GM21367 (cell line): ENCODE measurements at regions not wholly inside any gene's neighbourhood (a gene's known extent, or its start where the extent isn't known, plus 50 kb on each side); places are given as distances from the start of the nearest gene placed in this dataset.

Experiments used
- ATAC-seq: cut with Tn5 transposase; IDR thresholded peaks from one replicate; pipeline ENCODE4 v1.9.1; 2021; ENCODE audit not compliant: unreplicated experiment

DNA sequence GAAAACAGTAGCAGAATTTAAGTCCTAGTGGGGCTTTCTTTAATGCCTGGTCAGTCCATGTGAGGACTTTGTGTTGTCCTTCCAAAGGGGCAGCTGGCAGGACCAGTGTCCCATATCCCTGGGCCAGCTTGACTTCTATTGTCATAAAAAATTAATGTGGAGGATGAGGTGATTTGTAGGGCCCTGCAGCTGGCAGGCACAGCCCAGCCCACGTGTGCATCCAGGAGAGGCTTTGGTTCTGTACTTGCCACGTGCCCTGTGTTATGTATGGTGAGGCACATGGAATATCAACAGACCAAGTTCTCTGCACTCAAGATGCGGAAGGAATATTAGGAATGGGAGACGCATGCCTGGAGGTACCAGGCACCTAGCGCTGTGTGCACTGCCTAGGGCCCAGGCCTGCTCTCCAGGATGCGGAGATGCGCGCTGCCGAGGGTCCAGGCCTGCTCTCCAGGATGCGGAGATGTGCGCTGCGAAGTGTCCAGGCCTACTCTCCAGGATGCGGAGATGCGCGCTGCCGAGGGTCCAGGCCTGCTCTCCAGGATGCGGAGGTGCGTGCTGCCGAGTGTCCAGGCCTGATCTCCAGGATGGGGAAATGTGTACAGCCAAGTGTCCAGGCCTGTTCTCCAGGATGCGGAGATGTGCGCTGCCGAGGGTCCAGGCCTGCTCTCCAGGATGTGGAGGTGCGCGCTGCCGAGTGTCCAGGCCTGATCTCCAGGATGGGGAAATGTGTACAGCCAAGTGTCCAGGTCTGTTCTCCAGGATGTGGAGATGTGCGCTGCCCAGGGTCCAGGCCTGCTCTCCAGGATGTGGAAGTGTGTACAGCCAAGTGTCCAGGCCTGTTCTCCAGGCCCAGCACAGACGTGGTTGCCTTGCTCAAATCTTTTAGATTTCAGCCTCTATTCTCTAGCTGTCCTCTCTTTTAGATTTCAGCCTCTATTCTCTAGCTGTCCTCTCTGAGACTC, 183.3 kb upstream of the ROPN1 start:
- ATAC-seq = no peak

DNA sequence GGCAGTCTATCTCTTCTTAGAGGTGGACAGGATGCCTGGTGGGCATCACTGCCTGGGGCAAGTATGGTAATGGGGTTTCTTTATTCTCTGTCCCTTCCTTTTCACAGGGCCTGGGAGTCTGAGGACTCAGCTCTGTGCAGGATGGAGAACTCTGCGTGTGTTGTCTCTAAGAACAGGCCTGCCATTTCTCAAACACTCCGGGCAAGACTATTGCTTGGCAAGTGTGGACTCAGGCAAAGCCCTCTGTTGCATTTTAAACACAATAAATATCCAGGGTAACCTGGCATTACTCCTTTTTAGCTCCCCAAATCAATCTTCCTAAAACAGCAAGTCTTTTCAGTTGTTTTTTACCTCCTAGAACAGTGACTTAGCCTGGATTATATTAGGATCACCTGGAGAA, 185.1 kb upstream of the ROPN1 start:
- ATAC-seq = no peak

DNA sequence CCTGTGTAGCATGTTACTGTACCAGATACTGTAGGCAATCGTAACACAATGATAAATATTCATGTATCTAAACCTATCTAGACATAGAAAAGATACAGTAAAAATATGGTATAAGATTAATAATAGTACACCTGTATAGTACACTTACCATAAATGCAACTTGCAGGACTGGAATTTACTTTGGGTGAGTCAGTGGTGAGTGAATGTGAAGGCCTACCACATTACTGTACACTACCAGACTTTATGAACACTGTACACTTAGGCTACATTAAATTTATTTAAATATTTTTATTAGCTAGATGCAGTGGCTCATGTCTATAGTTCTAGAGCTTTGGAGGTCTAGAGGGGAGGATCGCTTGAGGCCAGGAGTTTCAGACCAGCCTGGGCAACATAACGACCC, 186.6 kb upstream of the ROPN1 start:
- no peak for ATAC-seq

DNA sequence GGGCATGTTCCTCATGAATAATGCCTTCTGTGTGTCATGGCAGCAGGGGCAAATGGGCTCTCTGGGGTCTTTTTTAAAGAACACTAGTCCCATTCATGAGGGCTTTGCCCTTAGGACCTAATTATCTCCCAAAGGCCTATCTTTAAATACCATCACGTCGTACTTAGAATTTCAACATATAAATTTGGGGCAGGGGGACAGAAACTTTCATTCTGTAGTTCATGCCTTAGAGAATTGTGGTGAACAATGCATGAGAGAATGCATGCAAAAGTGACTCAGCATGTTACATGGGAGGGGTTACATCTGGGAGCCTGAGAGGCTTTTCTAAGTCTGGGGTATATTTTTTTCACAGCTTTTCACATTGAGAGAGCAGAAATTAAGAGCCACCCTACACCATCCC, 208.5 kb upstream of the ROPN1 start:
- no peak for ATAC-seq

DNA sequence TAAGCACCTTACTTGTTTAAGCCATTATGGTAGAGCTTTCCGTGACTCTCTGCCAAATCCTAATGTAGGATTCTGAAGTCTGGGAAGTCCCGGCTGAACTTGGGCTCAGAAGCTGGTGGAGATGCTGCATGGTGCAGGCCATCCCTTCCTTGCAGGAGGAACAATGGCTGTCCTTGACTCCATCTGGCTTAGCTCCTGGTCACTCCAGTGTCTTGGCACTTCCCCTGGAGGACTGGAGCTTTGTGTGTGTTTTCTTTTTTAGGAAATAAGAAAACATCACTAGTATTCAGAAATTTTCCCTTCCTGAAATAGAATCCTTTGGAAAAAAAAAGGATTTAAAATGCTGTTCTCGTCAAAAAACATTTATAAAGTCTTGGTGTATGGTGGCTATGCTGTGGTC, 209.3 kb upstream of the ROPN1 start:
- no peak for ATAC-seq

DNA sequence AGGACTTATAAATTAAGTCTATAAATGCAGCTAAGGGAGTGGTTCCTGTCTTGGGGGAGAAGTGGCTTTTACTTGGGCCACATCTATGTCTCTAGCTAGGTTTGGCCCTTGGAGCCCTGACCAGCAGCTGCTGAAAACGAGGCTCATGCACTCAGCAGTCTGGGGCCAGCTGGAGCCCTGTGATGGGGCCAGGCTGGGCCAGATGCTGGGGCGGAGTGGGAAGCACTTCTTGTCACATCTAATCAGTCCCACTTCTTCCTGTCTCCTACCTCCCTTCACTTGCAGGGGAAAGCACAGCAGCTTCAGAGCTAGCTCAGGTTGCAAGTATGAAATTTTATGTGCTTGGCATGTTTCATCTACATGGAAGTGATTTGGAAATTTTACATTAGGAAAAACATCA, 209.9 kb upstream of the ROPN1 start:
- no peak for ATAC-seq

DNA sequence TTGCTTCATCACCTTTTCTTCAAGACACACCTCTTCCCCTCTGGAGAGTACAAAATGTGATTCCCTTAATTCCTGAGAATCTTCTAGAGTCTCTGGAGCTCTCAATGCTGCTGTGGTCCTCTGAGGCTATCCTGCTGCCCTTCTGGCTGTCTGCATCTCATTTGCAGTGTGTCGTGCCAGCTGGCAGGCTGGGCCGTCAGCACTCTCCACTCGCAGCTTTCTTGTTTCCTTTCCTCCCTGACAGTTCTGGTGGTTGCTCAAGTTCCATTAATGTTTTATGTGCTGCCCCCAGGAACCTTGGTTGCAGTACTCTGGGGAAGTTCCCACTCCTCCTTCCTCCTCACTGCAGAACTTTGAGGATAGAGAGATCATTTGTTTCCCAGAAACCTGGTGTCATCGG, 210.8 kb upstream of the ROPN1 start:
- no peak for ATAC-seq

DNA sequence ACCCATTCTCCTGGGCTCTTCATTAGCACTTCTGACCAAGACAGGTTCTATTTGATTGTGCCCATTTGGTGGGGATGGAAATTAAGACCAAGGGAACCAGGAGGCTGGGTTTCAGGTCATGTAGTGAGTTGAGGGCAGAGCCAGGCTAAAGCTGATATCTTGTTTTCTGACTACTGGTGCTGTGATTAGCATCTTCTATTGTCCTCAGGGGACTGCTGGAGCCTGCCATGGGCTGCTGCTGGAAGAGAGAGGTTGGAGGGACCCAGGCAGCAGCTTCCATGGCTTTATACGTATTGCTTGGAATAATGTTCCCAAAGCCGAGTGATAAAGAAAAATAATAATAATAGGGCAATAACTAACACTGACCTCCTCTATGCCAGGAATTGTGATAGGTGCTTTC, 211.4 kb upstream of the ROPN1 start:
- no peak for ATAC-seq

DNA sequence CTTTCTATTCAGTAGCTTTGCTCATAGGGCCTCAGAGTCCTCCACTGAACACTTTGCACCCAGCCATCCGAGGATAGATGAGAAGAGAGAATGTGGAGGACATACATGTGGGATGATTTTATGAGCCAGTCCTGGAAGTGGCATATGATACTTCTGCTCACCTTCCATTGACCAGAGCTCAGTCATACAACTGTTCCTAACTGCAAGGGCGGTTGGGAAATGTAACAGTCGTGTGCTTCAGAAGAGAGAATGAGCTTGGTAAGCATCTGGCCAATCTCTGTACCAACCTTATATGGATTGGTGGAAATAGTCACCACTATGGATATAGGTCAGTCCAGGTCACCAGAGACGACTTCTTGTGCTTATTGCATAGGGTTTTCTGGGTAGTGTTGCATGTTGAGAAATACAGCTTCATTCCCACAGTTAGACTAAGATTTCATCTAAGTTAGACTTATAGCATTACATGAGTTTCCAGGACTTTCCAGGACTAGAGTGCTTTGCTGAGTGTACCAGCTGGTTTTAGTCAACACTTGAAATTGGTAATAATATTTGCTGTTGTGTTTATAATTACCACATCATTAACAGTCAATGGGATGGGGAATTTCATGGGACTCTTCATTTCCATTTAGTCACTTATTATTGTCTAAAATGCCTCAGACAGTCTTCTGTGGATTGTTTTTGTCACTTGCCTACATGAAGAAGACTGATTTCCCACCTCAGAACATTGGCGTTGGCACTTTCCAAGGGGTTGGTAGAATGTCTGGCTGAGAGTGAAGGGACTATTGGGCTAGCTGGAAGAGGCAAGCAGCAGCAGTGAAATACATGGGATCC, 214.5 kb upstream of the ROPN1 start:
- no peak for ATAC-seq

DNA sequence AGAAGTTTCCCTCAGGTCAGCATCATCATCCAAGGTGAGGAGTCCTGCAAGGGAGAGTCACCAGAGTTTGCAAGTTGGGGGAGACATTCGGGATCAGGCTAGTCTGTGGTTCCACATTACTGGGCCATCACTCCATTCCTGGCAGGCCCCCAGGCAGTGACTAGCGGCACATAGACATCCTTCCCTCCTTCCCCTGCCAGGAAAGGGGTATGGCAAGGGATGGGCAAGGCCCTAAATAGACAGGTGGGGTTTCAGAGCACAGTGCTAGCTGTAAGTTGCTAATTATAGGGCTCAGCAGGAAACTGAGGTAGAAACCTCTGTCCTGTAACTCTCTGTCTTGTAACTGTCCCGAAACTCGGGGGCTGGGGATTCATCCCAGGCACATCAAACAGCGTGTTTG, 215.2 kb upstream of the ROPN1 start:
- no peak for ATAC-seq

DNA sequence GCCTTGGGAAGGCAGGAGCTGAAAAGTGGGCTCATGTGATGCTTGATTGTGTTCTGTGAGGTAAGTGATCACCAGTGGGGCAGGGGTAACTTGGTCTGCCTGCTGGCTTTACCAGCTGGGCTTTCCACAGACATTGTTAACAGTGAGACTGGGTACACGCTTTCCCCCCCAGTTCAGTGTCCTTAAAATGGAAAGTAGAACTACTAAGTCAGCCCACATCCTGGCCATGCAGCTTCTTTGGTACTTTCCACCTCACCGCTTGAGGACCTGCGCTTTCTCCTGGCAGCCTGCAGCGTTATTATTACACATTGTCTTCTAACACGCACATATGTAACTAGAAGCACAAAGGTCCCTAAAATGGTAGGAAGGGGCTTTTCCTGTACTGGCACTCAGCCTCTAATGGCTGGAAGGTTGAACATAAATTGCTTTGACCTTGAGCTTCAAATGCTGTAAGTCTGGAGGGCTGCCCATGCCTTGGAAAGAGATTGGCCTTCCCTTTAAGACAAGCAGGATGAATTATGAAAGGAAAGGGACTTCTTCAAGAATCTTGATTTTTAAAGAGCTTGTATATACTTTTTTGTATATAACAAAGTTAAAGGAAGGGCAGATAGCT, 216.1 kb upstream of the ROPN1 start:
- ATAC-seq = peak; percentile 60

DNA sequence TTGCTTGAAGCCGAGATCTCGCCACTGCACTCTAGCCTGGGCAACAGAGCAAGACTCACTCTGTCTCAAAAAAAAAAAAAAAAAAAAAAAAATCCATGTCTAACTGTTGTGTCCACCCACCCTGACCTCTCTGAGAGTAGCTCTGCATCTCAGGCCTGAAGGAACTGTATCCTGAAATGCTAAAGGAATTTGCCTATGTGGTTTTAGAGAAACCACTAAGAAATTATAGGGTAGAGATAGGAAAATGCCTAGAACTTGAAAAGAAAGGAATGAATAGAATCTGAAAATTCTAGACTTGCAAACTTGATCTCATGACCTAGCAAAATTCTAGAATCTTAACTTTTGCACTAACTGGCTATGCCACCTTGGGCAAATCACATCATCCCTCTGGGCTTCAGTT, 217.5 kb upstream of the ROPN1 start:
- ATAC-seq = no peak

DNA sequence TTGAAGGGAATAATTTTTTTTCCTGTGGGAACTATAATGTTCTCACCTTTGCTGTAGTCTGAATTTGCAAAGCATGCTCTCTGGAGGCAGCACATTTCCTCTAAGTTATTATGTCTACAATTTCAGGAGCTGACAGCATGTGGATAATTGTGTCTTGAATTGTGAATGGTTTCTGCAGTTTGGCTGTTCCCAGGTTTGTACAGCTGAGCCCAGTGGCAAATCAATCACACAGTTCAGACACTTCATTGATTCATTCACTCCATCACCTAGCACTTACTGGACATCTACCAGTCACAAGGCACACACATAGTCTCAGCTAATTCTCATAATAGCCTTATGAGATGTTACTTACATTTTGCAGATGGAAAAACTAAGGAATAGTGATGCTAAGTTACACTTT, 219.0 kb upstream of the ROPN1 start:
- ATAC-seq = no peak

DNA sequence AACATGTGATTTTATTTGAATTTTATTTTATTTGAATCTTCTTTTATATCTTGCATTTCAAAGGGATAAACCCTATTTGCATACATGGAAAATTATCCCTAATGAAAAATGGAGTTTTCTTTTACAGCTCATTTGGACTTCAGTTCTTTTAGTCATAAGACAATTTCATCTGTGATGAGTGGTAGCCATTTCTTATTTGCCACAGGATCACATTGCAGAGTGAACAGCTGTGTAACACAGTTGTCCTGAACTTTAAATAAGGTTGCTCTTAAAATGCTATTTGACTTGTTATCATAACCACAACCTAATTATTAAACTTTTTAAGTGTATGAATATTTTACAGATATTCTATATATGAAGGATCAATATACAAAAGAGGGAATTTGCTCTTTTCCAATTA, 221.7 kb upstream of the ROPN1 start:
- ATAC-seq = no peak

DNA sequence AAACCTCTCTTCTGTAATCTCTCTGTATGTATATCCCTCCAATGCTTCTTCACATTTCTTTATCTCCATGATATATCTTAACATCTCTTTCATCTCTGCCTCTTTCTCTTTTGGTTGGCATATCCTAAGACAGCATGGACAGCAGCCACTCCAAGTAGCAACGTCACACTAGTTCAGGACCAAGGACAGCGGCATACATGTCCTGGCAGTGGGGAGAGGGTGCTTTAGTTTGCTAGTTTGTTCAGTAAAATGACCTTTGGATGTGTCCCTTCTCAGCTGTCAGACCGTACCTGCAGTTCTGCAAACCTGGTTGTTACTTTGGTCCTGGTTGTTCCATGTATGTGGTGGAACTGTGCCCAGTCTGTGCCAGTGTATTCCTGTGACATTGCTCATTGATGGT, 225.6 kb upstream of the ROPN1 start:
- ATAC-seq = no peak

DNA sequence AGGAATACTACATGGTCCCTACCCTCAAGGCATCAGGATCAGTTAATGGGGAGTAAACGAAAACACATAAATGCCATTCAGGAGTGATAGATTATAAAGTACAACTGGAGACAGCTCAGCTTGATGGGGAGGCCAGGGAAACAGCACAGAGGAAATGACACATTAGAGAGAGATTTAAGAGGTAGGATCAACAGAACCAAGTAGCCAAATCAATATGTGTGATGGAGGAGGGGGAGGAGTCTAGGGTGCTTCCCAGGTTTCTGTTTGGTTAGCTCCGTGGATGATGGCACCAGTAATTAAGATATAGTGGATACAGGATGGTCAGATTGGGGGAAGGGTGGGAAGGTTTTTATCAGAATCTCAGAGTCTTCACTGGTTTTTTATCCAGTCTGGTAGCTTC, 229.5 kb upstream of the ROPN1 start:
- ATAC-seq = no peak

DNA sequence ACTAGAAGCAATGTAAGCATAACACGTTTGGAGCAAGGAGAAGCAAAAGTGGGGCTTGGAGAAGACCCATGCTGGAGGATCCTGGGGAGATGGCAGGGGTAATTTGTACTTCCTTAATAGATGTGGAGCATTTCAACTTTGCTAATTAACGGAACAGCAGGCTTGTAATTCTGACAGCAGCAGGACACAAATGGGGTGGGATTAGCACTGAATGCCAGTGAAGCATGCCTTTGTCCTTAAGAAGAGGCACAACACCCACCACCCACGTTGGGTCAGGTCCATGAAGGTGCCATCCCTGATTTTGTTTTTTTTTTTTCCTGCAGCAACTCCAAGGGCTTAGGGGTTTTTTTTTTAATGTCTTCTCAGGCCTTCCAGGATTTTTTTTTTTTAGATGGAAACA, 231.9 kb upstream of the ROPN1 start:
- no peak for ATAC-seq

DNA sequence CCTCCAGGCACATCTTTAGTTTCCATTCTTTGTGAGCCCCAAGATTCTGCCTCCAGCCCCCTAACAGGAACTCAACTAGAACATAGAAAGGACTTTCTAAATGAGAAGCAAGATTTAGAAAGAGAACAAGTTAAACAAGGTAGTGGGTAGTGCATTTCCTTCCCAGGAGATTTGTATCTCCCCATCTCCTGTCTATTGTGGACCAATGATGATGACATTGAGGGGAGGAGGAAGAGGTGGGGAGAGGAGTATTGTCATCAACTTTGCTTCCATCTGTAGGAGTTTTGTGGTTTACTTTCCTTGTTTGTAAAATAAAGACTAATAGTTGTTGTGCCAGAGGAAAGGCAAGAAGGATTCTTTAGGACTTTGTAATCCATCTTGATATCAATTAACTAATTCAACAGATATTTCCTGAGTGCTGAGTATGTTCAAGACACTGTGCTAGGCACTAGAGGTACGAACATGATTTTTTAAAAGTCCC, 235.3 kb upstream of the ROPN1 start:
- ATAC-seq = no peak

DNA sequence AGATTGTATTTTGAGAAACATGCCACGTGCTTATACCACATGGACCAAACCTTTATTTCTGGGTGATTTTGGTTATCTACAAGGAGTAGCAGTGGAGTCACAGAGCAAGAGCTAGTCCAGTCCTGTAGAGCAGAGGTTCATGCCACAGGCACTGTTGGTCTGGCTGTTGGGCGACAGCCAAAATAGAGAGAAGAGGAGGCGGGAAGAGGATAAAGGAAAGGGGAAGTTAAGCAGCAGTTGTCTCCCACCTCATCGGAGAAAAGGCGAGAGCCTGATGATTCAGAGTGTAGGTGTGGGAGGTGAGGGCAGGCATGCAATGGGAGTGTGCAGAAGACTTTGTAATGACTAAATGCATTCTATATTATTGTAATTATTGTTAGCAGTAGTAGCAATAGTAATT, 237.5 kb upstream of the ROPN1 start:
- ATAC-seq = no peak

DNA sequence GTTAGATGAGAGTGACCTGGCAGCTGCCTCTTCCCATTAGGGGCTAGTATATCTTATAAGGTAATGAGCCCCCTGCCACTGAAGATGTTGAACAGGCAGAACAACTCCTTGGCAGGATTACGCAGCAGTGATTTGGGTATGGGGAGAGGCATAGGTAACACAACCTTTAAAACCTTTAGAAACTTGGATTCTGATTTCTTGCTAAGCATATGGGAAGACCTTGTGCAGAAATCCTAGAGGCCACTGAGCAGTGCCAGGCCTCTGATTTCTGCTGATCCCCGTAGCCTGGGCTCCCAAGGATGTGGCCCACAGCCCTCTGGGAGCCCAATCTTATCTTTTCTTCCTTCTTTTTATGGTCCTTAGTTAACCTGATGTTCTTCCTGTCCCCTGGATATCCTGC, 237.9 kb upstream of the ROPN1 start:
- ATAC-seq = no peak

DNA sequence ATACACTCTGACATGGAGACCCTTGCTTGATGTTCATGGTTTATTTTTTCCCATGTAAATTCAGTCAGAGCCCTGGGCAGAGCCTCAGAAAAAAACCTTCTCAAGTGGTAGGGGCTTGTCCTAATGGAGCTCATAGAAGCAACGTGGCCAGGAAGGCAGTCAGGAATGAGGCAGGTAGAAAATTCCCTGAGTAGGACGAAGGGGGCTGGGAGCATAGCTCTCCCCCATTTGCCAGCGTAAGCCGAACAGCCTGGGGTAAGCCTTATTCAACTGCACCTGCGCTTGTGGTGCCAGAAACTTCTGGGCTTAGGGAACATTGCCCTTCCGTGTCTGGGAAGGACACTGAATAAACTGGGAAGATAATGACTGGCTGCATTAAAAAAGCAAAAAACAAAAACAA, 238.5 kb upstream of the ROPN1 start:
- ATAC-seq = no peak

DNA sequence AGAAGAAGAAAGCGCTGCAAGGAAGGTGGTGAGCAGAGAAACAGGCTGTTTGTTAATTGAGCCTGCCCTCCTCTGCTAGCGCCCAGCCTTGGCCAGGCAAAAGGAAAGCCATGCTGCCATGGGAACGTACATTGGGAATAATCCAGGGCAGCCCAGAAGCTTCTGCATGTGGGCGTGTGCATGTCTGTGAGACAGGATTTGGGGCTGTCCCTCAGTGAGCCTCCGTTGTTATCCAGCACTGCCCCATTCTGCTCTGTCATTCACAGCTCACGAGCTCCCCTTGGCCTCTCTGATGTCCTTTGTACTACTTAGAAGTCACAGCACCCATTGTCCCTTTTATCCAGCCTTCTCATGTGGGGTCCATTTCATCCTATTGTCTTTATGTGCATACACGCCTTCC, 239.1 kb upstream of the ROPN1 start:
- no peak for ATAC-seq
